NT2/D1 (cell line): ENCODE measurements at regions not wholly inside any gene's neighbourhood (a gene's known extent, or its start where the extent isn't known, plus 50 kb on each side); places are given as distances from the start of the nearest gene placed in this dataset.

ENCODE experiments used
- SUZ12 ChIP-seq: IDR thresholded peaks from 2 replicates; pipeline ENCODE4 v1.6.1; 2011; ENCODE audit not compliant: insufficient read length, insufficient read depth; ENCODE audit errors: extremely low read depth
- YY1 ChIP-seq: IDR thresholded peaks from 2 replicates; pipeline ENCODE4 v1.6.1; 2011; ENCODE audit not compliant: insufficient read length, insufficient read depth
- ZNF274 ChIP-seq: IDR thresholded peaks from 2 replicates; pipeline ENCODE4 v1.6.1; 2011; ENCODE audit warnings: mild to moderate bottlenecking, low read depth, low read length

GRCh38 chr21:38622081-38622826, 124.0 kb upstream of the ERG start:
- no peak for TF ChIP-seq ZNF274
- no peak for TF ChIP-seq YY1
- no peak for TF ChIP-seq SUZ12
